Ecto neural progenitor cell (in vitro differentiated cells): ENCODE measurements at regions not wholly inside any gene's neighbourhood (a gene's known extent, or its start where the extent isn't known, plus 50 kb on each side); places are given as distances from the start of the nearest gene placed in this dataset.

Experiments used
- DNase-seq: peaks from one replicate; pipeline ENCODE4 v3.0.0-alpha.2; 2018; ENCODE audit warnings: low spot score

DNA sequence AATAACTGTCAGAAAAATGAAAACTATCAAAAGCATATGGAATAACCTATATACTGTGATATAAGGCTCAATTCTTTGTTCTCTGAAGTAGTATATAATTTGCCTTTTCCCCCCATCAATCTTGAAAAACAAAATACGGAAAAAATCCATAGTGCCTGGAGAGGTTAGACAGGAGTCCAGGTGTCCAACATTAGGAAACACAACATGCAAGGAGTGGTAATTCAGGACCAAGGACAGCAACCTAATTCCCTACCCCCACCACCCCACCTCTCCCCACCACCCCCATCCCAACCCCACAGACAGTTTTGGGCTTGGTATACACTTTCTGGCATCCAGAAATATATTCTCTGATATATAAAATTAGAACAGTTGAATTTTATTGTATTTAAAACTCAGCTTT is 55.1 kb upstream of the SLC25A26 start:
- DNase-seq: no peak

- no peak for DNase-seq
Measured at GRCh38 chr3:66164155-66164554, 56.6 kb upstream of the SLC25A26 start.

DNA sequence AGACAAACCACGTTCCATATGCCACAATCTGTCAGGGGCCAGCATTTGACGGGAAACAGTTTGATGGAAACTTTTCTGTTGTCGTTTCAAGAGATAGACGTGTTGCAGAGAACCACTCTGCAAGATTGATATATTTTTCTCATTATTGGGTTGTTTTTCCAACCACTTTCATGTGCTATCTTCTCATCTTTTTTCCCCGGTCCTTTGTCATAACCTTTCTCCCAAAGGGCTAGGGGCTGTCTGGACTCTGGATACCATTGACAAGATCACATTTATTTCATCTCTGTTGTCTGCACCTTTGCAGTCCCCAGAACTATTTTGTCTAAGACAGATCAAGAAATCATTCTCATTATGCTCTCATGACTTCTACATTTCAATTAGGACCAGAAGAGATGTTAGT is 57.6 kb upstream of the SLC25A26 start:
- no peak for DNase-seq

- no peak for DNase-seq
Measured at GRCh38 chr3:66162766-66163165, 58.0 kb upstream of the SLC25A26 start.

GRCh38 chr3:66158933-66159683 is 61.7 kb upstream of the SLC25A26 start:
- DNase-seq: no peak

DNA sequence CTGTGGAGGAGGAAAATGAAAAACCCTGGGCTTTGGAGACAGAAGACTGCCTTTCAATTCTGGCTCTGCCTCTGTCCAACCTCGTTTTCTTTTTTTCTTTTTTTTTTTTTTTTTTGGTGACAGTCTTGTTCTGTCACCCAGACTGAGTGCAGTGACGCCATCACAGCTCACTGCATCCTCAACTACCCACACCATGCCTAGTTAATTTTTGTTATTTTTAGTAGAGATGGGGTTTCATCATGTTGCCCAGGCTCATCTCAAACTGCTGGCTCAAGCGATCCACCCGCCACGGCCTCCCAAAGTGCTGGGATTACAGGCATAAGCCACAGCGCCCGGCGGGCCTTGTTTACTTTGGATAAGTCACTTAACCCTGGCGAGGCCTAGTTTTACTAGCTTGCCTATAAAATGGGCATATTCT is 66.3 kb upstream of the SLC25A26 start:
- DNase-seq: no peak

DNA sequence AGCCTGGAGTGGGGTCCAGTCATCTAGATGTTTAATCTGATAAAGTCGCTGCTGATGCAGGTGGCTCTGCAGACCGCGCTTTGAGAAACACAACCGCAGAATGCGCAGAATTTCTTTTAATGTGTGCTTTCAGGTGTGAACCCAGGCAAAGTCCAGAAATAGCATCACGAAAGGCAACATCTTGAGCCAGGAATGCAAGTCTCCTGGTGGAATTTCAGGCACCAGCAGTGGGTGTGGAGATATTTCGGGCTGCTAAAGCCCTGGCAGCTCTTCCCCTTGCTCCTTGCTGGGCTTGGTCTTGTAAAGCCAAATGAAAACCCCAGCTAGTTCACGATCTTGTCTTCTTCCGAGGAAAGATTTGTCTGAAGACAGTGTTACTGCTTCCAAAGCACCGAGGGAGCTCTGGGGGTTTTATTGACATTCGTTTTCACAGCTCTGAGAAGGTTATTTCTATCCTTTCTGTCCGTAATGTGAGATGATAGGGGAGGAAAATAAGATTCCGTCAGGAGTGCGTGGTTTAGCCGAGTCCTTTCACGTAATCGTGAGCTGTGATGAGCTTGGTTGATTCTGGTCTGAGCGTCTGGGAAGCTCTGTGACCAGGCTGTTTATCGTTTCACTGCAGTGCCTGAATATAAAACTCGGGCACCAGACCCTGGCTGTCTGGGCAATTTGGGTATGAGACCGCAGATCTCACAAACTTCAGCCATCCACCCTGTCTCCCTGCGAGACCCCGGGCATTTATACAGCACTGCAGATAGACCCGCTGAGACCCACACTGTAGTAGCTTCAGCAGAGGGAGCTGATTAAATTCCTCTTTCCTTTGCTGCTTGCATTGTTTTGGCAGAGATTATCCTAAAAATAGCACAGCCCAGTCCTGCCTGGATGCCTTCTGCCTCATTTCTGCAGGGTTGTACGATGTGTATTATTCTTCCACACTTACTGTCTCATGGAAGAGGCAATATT is 67.0 kb upstream of the SLC25A26 start:
- no peak for DNase-seq

- DNase-seq: no peak
Measured at GRCh38 chr3:66152336-66152735, 68.5 kb upstream of the SLC25A26 start.

DNA sequence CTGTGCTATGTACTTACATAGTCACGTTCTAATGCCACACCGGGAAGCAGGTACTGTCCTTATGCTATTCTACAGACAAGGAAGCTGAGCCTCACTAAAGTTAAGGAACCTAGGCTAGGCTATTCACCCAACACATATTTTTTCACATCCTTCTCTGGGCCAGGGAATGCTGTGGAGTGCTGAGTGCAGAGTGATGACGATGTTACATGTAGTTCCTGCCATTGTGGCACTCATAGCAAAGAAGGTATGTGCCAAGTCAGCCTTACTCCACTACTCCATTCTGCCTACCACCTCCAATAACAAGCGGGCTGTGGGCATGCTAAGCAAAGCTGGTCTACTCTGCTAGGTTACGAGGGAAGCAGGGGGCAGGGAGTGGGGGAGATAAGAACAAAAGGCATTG is 69.8 kb upstream of the SLC25A26 start:
- no peak for DNase-seq

DNA sequence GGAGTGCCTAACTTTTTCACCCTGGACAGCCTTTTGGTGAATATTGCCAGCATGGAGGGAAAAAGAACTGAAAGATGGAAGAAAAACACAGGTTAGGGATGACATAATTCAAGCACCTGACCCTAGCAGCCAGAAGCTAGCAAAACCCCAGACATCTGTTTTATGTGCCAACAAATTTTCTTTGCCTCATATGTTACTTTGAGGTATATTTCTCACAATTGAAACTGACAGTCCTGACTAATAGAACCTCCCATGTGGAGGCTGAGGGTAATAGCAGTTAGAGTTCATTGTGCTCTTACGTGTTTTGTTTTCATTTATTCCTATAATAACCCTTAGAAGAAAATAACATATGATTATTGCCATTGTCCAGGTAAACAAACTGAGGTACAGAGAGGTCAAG is 71.5 kb upstream of the SLC25A26 start:
- no peak for DNase-seq

- DNase-seq: no peak
Measured at GRCh38 chr3:66145408-66145733, 75.4 kb upstream of the SLC25A26 start.

GRCh38 chr3:66144568-66145407 is 76.0 kb upstream of the SLC25A26 start:
- DNase-seq: no peak

DNA sequence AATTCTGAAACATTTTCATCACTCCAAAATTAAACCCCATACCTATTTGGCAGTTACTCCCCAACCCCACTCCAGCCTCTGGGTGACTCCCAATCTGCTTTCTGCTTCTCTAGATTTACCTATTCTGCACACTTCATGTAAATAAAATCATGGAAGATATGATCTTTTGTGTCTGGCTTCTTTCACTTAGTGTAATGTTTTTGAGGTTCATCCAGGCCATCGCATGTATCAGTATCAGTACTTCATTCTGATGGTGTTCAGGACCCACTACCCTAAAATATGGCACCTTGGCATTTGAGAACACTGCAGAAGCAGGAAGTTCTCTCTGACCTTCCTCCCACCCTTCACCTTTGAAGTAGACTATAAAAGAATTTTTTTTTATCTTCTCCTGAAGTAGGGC is 78.7 kb upstream of the SLC25A26 start:
- no peak for DNase-seq

DNA sequence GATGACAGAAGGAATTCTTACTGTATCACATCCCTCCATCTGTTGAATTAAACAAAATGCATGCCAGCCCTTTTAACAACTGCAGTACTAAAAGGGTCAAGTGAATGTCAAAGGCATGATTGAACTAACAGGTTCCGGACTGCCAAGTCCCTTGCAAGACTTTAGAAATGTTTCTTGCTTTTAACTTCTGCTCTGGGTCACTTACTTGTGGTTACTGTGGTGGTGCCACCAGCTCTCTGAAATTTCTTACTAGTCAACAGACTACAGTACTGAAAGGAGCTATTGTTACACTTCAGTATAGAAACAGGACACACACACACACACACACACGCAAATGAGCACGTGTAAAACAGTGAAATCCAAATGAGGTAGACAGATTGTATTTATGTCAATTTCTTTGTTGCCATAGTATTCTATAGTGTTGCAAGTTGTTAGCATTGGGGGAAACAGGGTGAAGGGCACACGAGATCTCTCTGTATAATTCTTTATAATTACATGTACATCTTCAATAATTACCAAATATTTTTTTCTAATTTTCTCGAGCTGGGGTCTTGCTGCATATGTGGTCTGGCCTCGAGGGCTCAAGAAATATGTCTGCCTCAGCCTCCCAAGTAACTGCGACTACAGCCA is 79.9 kb upstream of the SLC25A26 start:
- no peak for DNase-seq

GRCh38 chr3:66140106-66140505 is 80.7 kb upstream of the SLC25A26 start:
- no peak for DNase-seq

- DNase-seq: no peak
Measured at GRCh38 chr3:66139415-66139814, 81.4 kb upstream of the SLC25A26 start.

GRCh38 chr3:66138336-66139313 is 82.2 kb upstream of the SLC25A26 start:
- peak; percentile 60 for DNase-seq

DNA sequence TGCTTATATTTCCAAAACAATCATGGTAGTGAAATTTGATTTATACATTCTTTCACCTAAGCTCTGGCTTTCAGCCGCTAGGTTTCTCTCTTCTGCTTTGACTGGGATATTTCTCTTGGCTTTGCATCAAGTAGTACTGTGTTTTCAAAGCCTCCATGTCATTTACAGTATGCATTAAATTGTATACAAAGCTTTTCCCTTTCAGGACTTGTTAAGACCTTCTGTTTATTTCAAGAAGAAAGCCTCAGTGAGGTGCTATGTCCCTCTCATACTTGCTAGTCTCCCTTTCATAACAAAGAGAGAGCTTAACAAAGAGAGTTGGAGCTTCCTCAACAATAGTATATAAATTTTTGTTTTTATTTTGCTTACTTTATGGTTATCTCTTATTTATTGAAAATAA is 84.2 kb upstream of the SLC25A26 start:
- DNase-seq: no peak

DNA sequence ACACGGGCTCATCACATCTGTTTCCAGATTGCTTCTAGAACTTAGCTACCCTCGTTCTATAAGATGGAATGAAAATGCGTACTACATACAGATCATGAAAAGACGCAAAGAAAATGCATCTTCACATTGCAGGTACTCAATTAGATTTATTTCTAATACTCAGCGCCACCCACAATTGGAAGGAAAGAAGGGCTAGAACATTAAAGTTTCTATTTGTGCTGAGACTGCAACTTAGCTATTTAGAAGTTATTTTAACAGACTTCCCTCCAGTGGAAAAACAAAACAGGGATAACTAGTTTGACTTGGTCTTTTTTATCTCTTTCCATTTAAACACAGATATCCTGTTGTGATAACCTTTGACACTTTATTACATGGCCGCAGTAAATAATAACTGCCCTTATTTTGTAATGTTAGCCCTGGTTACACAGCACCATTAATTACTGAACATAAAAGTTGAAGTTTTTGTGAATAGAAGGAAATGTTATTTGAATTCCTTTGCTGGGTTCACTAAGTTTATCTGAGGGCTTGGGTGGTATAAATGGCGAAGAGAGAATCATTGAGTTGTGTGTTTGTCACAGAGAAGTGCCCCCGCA is 86.9 kb upstream of the SLC25A26 start:
- no peak for DNase-seq

DNA sequence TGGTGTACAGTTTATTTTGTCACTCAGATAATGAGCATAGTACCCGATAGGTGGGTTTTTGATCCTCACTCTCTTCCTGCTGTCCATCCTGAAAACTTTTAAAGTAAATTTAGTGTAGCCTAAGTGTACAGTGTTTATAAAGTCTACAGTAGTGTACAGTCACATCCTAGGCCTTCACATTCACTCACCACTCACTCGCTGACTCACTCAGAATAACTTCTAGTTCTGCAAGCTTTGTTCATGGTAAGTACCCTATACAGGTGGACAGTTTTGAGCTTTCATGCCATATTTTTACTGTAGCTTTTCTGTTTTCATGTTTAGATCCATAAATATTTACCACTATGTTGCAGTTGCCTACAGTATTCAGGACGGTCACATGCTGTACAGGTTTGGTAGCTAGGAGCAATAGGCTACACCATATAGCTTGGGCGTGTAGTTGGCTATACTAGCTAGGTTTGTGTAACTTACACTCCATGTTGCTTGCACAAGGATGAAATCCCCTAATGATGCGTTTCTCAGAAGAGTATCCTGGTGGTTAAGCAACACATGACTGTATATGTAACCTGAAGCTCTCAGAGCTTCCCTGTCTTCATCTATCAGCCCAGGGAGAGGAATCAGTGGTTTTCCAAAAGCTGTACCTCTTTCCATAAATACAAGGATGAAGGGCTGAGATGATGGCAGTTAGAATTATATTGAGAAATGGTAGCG is 87.6 kb upstream of the SLC25A26 start:
- no peak for DNase-seq
